Liver (tissue), 8 donors: ENCODE measurements at regions not wholly inside any gene's neighbourhood (a gene's known extent, or its start where the extent isn't known, plus 50 kb on each side); places are given as distances from the start of the nearest gene placed in this dataset.
"Not testable (repeated sequence)": the region's sequence is repeated elsewhere in the genome, so short reads cannot be mapped to it uniquely, and the experiment has no call there.

ENCODE experiments used
- DNase-seq: peaks from one replicate; pipeline ENCODE4 v3.0.0-alpha.2; 2017; ENCODE audit warnings: low spot score
- H3K27ac ChIP-seq, 2 donors: one replicate each; pipeline ENCODE4 v1.7.0; 2013; ENCODE audit warnings: inconsistent platforms in 2 of 2, low read length in 2 of 2, control low read depth in 1 of 2, low read depth in 1 of 2, mild to moderate bottlenecking in 1 of 2
- H3K27me3 ChIP-seq, 4 donors: one replicate each; pipeline versions ENCODE4 v1.6.1 to v1.7.0; 2013; ENCODE audit warnings: low read length in 3 of 4, inconsistent platforms in 1 of 4, mild to moderate bottlenecking in 1 of 4, moderate library complexity in 1 of 4; ENCODE audit not compliant: control insufficient read depth in 4 of 4, insufficient read depth in 4 of 4
- H3K36me3 ChIP-seq, 4 donors: one replicate each; pipeline versions ENCODE4 v1.6.1 to v1.7.0; 2013; ENCODE audit warnings: low read length in 3 of 4, mild to moderate bottlenecking in 3 of 4, low read depth in 1 of 4, moderate library complexity in 1 of 4; ENCODE audit not compliant: control insufficient read depth in 4 of 4, insufficient read depth in 3 of 4
- H3K4me1 ChIP-seq, 4 donors: one replicate each; pipeline versions ENCODE4 v1.6.1 to v1.7.0; 2013; ENCODE audit warnings: low read length in 3 of 4, mild to moderate bottlenecking in 3 of 4, moderate library complexity in 1 of 4; ENCODE audit not compliant: control insufficient read depth in 4 of 4, insufficient read depth in 4 of 4
- H3K4me3 ChIP-seq, 3 donors: one replicate each; pipeline versions ENCODE4 v1.6.1 to v1.7.0; 2013; ENCODE audit warnings: low read length in 3 of 3, control low read depth in 1 of 3, low read depth in 1 of 3, mild to moderate bottlenecking in 1 of 3
- H3K9ac ChIP-seq, 2 donors: one replicate each; pipeline ENCODE4 v1.7.0; 2013; ENCODE audit warnings: low read length in 2 of 2, mild to moderate bottlenecking in 2 of 2, moderate library complexity in 2 of 2, control low read depth in 1 of 2, low read depth in 1 of 2
- H3K9me3 ChIP-seq, 4 donors: one replicate each; pipeline versions ENCODE4 v1.6.1 to v1.7.0; 2013; ENCODE audit warnings: low read length in 3 of 4; ENCODE audit not compliant: control insufficient read depth in 4 of 4
- CTCF ChIP-seq: fragments of 150-350 bp; IDR thresholded peaks from 2 replicates; pipeline ENCODE4 v1.5.1; 2017; ENCODE audit warnings: improper control_type of control experiment, low read depth, low read length; ENCODE audit not compliant: missing input control
- EGR1 ChIP-seq, 2 donors: IDR thresholded peaks; 2 replicates each; pipeline ENCODE4 v1.6.1; 2016 to 2018; ENCODE audit warnings: antibody characterized with exemption in 2 of 2, low read depth in 2 of 2
- FOXA2 ChIP-seq: IDR thresholded peaks from 2 replicates; pipeline ENCODE4 v1.6.1; 2016; ENCODE audit warnings: antibody characterized with exemption
- HNF4A ChIP-seq, 2 donors: conservative IDR thresholded peaks; 2 replicates each; pipeline ENCODE4 v1.6.1; 2016; ENCODE audit warnings: antibody characterized with exemption in 2 of 2, mild to moderate bottlenecking in 2 of 2
- MAX ChIP-seq: IDR thresholded peaks from 2 replicates; pipeline ENCODE4 v1.6.1; 2016; ENCODE audit warnings: antibody characterized with exemption
- NR2F2 ChIP-seq: IDR thresholded peaks from 2 replicates; pipeline ENCODE4 v1.6.1; 2016; ENCODE audit warnings: antibody characterized with exemption
- RAD21 ChIP-seq, 2 donors: IDR thresholded peaks; 2 replicates each; pipeline ENCODE4 v1.6.1; 2016; ENCODE audit warnings: antibody characterized with exemption in 2 of 2, mild to moderate bottlenecking in 2 of 2
- RXRA ChIP-seq, 2 donors: IDR thresholded peaks; 2 replicates each; pipeline ENCODE4 v1.6.1; 2017 to 2018; ENCODE audit warnings: antibody characterized with exemption in 2 of 2, mild to moderate bottlenecking in 1 of 2
- SP1 ChIP-seq: IDR thresholded peaks from 2 replicates; pipeline ENCODE4 v1.6.1; 2018; ENCODE audit warnings: antibody characterized with exemption, mild to moderate bottlenecking
- TAF1 ChIP-seq: conservative IDR thresholded peaks from 2 replicates; pipeline ENCODE4 v1.6.1; 2016; ENCODE audit warnings: antibody characterized with exemption, mild to moderate bottlenecking
- YY1 ChIP-seq: IDR thresholded peaks from 2 replicates; pipeline ENCODE4 v1.6.1; 2016; ENCODE audit warnings: antibody characterized with exemption, mild to moderate bottlenecking
- WGBS: extraction: QIAGEN DNeasy Blood & Tissue Kit; methylation state at CpG from one replicate; pipeline ENCODE4 v1.1.7; 2013; 5-methylcytosine and 5-hydroxymethylcytosine counted together
- TF ChIP-seq, protein P1 (sequence below): IDR thresholded peaks from 2 replicates; pipeline ENCODE4 v1.6.1; 2016; ENCODE audit warnings: antibody characterized with exemption
- donor health status: healthy.
- donor health status: healthy.
- donor health status: healthy.
- donor health status: healthy.
- donor health status: healthy.

GRCh38 chr12:33514893-33515292 lies 75.3 kb upstream of the SYT10 start:
- peak in 1 of 2 donors; percentile 18 for TF ChIP-seq RAD21 (IDR thresholded peaks at IDR 0.05)
- TF ChIP-seq EGR1 (IDR thresholded peaks at IDR 0.05; ENCODE audit: low read depth in 2 of 2), result no peak
- no peak overlapping the region for H3K9ac ChIP-seq
- no peak overlapping the region for H3K4me3 ChIP-seq
- no peak for DNase-seq
- no peaks in the 10 kb centered on the region for H3K4me1 ChIP-seq
- WGBS, result 76% methylated on average over 2 of the region's 2 CpGs
- H3K36me3 ChIP-seq, result no peaks in the 10 kb centered on the region
- H3K27me3 ChIP-seq, result no peaks in the 10 kb centered on the region
- H3K27ac ChIP-seq, result no peak overlapping the region
- no peaks in the 10 kb centered on the region for H3K9me3 ChIP-seq

GRCh38 chr12:33519566-33519965 lies 79.9 kb upstream of the SYT10 start:
- TF ChIP-seq TAF1 (no peak), RXRA (IDR thresholded peaks at IDR 0.05) (no peak), MAX (no peak)
- Histone ChIP-seq H3K4me1 (no peaks in the 10 kb centered on the region), H3K9ac (no peak overlapping the region), H3K4me3 (no peak overlapping the region), H3K27me3 (no peaks in the 10 kb centered on the region), H3K36me3 (no peaks in the 10 kb centered on the region), H3K27ac (no peak overlapping the region), H3K9me3 (no peaks in the 10 kb centered on the region)
- DNase-seq, result no peak

GRCh38 chr12:33520505-33521302 lies 81.1 kb upstream of the SYT10 start:
- H3K9ac ChIP-seq, H3K36me3 ChIP-seq, DNase-seq, H3K27ac ChIP-seq, H3K27me3 ChIP-seq, H3K4me1 ChIP-seq, H3K9me3 ChIP-seq: not testable (repeated sequence)
- 41% methylated on average over 12 of the region's 12 CpGs for WGBS
- TF ChIP-seq FOXA2 (peak; percentile 41), YY1 (peak; percentile 79)
- peak overlapping the region in 2 of 3 donors; percentile 26 to 67 for H3K4me3 ChIP-seq

DNA sequence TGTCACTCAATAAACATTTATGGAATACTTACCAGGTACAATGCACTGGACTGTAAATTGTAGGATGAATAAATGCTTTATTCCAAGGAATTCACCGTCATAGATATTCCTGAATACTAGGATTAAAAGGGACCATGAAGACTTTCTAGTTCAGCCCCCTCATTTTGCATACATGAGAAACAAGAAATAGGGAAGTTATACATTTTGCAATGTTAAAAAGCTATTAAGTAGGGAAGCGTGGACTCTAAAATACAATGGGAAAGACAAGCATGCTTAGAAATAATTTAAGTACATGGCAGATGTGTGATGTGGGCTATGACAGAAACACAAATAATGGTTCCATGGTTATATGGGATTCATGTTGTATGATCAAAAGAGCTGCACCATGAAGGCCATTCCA lies 89.4 kb upstream of the SYT10 start:
- Histone ChIP-seq H3K27ac (no peak overlapping the region), H3K9me3 (no peaks in the 10 kb centered on the region), H3K36me3 (no peaks in the 10 kb centered on the region), H3K4me3 (no peak overlapping the region), H3K9ac (no peak overlapping the region), H3K4me1 (no peaks in the 10 kb centered on the region), H3K27me3 (no peaks in the 10 kb centered on the region)
- no peak for TF ChIP-seq TAF1
- TF ChIP-seq NR2F2, result no peak
- TF ChIP-seq FOXA2, result no peak
- TF ChIP-seq CTCF, result no peak
- no peak for TF ChIP-seq YY1
- no peak for TF ChIP-seq HNF4A (conservative IDR thresholded peaks at IDR 0.05)
- no peak for TF ChIP-seq MAX
- TF ChIP-seq, protein P1, sequence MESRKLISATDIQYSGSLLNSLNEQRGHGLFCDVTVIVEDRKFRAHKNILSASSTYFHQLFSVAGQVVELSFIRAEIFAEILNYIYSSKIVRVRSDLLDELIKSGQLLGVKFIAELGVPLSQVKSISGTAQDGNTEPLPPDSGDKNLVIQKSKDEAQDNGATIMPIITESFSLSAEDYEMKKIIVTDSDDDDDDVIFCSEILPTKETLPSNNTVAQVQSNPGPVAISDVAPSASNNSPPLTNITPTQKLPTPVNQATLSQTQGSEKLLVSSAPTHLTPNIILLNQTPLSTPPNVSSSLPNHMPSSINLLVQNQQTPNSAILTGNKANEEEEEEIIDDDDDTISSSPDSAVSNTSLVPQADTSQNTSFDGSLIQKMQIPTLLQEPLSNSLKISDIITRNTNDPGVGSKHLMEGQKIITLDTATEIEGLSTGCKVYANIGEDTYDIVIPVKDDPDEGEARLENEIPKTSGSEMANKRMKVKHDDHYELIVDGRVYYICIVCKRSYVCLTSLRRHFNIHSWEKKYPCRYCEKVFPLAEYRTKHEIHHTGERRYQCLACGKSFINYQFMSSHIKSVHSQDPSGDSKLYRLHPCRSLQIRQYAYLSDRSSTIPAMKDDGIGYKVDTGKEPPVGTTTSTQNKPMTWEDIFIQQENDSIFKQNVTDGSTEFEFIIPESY, result no peak
- TF ChIP-seq SP1, result no peak
- DNase-seq, result no peak
- WGBS, result 57% methylated on average over 2 of the region's 2 CpGs
